B cell (primary cell): ENCODE measurements at regions not wholly inside any gene's neighbourhood (a gene's known extent, or its start where the extent isn't known, plus 50 kb on each side); places are given as distances from the start of the nearest gene placed in this dataset.

Source experiments
- ATAC-seq: fragments of 200-7000 bp; cut with Tn5 transposase; one replicate; pipeline ENCODE4 v1.10.0; 2021; ENCODE audit warnings: low read depth, mild to moderate bottlenecking, moderate number of reproducible peaks, moderate library complexity
- CTCF ChIA-PET: fragments of 350-600 bp; sonication (Branson Sonifier 250); formaldehyde crosslinking; loops from one replicate; lab custom pipeline; 2021; ENCODE audit warnings: antibody characterized with exemption, inconsistent platforms; lab: Charles Lee
- POLR2A ChIA-PET: fragments of 350-600 bp; sonication (Branson Sonifier 250); formaldehyde crosslinking; loops from one replicate; lab custom pipeline; 2021; ENCODE audit warnings: antibody characterized with exemption; lab: Charles Lee
- DNase-seq: peaks from one replicate; pipeline ENCODE4 v3.0.0; 2013
- H2AFZ ChIP-seq: 2 replicates; pipeline ENCODE4 v1.6.1; 2012; ENCODE audit warnings: mild to moderate bottlenecking, low read depth, low read length; ENCODE audit not compliant: insufficient read depth, poor library complexity, severe bottlenecking
- H3K27ac ChIP-seq, 2 donors: 1 replicate in 1 of 2; 2 replicates in 1 of 2; pipeline ENCODE4 v1.5.1; 2012 to 2013; ENCODE audit warnings: low read length in 2 of 2, mild to moderate bottlenecking in 2 of 2, moderate library complexity in 1 of 2
- H3K27me3 ChIP-seq, 4 experiments: fragments of 200-600 bp in 1 of 4; sonication (generic) in 1 of 4; replicated peaks in 1 of 4; 1 replicate in 2 of 4; 2 replicates in 2 of 4; pipeline versions ENCODE4 v1.6.1 to v1.7.0; 2013 to 2016; ENCODE audit warnings: low read length in 3 of 4, mild to moderate bottlenecking in 2 of 4, mixed read lengths in 1 of 4, moderate library complexity in 1 of 4; ENCODE audit not compliant: insufficient read depth in 4 of 4, control insufficient read depth in 3 of 4; ENCODE audit errors: control extremely low read depth in 1 of 4
- H3K36me3 ChIP-seq, 2 experiments: replicated peaks in 1 of 2; 1 replicate in 1 of 2; 2 replicates in 1 of 2; pipeline versions ENCODE4 v1.6.1 to v1.7.1; 2013; ENCODE audit warnings: low read length in 1 of 2; ENCODE audit not compliant: insufficient read depth in 2 of 2, control insufficient read depth in 1 of 2; ENCODE audit errors: control extremely low read depth in 1 of 2, extremely low read depth in 1 of 2
- H3K4me1 ChIP-seq, 2 donors: fragments of 200-600 bp in 1 of 2; sonication (generic) in 1 of 2; 1 replicate in 1 of 2; 2 replicates in 1 of 2; pipeline versions ENCODE4 v1.5.1 to v1.6.1; 2013 to 2017; ENCODE audit warnings: low read length in 2 of 2; ENCODE audit not compliant: control insufficient read depth in 2 of 2, insufficient read depth in 2 of 2
- H3K4me2 ChIP-seq: replicated peaks from 2 replicates; pipeline ENCODE3; 2012; ENCODE audit warnings: mild to moderate bottlenecking, low read depth, low read length; ENCODE audit not compliant: poor library complexity, severe bottlenecking
- H3K4me3 ChIP-seq, 5 experiments: fragments of 200-600 bp in 1 of 5; sonication (generic) in 1 of 5; 1 replicate in 3 of 5; 2 replicates in 2 of 5; pipeline versions ENCODE4 v1.5.1 to v1.7.0; 2011 to 2016; ENCODE audit warnings: low read length in 4 of 5, mild to moderate bottlenecking in 4 of 5, low read depth in 2 of 5, control low read depth in 1 of 5, moderate library complexity in 1 of 5; ENCODE audit not compliant: insufficient read depth in 1 of 5; ENCODE audit errors: control extremely low read depth in 1 of 5, extremely low read depth in 1 of 5
- H3K79me2 ChIP-seq: fragments of 200-600 bp; sonication (generic); one replicate; pipeline ENCODE4 v1.6.0; 2016; ENCODE audit warnings: low read length; ENCODE audit not compliant: control insufficient read depth, insufficient read depth
- H3K9ac ChIP-seq: fragments of 200-600 bp; sonication (generic); 2 replicates; pipeline ENCODE4 v1.6.1; 2017; ENCODE audit warnings: mild to moderate bottlenecking, low read length, moderate library complexity
- H3K9me3 ChIP-seq, 3 donors: one replicate each; pipeline versions ENCODE4 v1.6.1 to v1.7.1; 2013; ENCODE audit warnings: low read length in 2 of 3; ENCODE audit not compliant: control insufficient read depth in 2 of 3, insufficient read depth in 1 of 3; ENCODE audit errors: control extremely low read depth in 1 of 3
- H4K20me1 ChIP-seq: 2 replicates; pipeline ENCODE4 v1.6.0; 2012; ENCODE audit warnings: mild to moderate bottlenecking, low read length; ENCODE audit not compliant: insufficient read depth, control insufficient read depth, poor library complexity, severe bottlenecking
- H3K27ac Mint-ChIP-seq: one replicate; pipeline ENCODE4 v1.8.0; 2021; ENCODE audit warnings: mixed read lengths
- H3K27me3 Mint-ChIP-seq: one replicate; pipeline ENCODE4 v1.8.0; 2021; ENCODE audit warnings: mixed read lengths
- H3K4me1 Mint-ChIP-seq: one replicate; pipeline ENCODE4 v1.8.0; 2021; ENCODE audit warnings: mixed read lengths
- H3K4me3 Mint-ChIP-seq: one replicate; pipeline ENCODE4 v1.8.0; 2021; ENCODE audit warnings: mixed read lengths
- H3K9me3 Mint-ChIP-seq: one replicate; pipeline ENCODE4 v1.8.0; 2022; ENCODE audit warnings: mixed read lengths; ENCODE audit not compliant: insufficient read depth
- CTCF ChIP-seq: fragments of 200-600 bp; IDR thresholded peaks from one replicate; pipeline ENCODE4 v1.8.0; 2022; ENCODE audit warnings: antibody characterized with exemption, mild to moderate bottlenecking
- EZH2 ChIP-seq: IDR thresholded peaks from 2 replicates; pipeline ENCODE4 v1.6.1; 2012; ENCODE audit warnings: borderline replicate concordance, low read depth, mild to moderate bottlenecking, moderate library complexity, low read length; ENCODE audit not compliant: insufficient read depth, poor library complexity, severe bottlenecking
- WGBS: methylation state at CpG from one replicate; pipeline ENCODE4 v1.1.5; 2013; ENCODE audit warnings: missing lambda C conversion rate; ENCODE audit not compliant: insufficient coverage; 5-methylcytosine and 5-hydroxymethylcytosine counted together
- intact Hi-C: fragments of 100-400 bp; cut with micrococcal nuclease; formaldehyde crosslinking; loops from one replicate; pipeline ENCODE4 v1.10.0; 2022

- 89% methylated on average over 17 of the region's 19 CpGs for whole genome bisulfite sequencing
- H3K4me3 Mint-ChIP-seq: no peak overlapping the region
- TF ChIP-seq CTCF: no peak
- TF ChIP-seq EZH2: no peak
- peaks cover 5% of the 10 kb centered on the region for H3K4me1 Mint-ChIP-seq
- no peak overlapping the region for H3K4me2 ChIP-seq
- intact Hi-C loops: no loop called here
- POLR2A ChIA-PET: no interaction called here
- no peak overlapping the region for H3K9ac ChIP-seq
- H3K9me3 Mint-ChIP-seq: no peaks in the 10 kb centered on the region
- no peak overlapping the region for H3K27ac ChIP-seq
- CTCF ChIA-PET: no interaction called here
- peaks cover 17% of the 10 kb centered on the region for H3K27me3 Mint-ChIP-seq
- H3K9me3 ChIP-seq: peaks cover 0 to 21% (median 2%) of the 10 kb centered on the region in 3 donors
- H4K20me1 ChIP-seq: no peaks in the 10 kb centered on the region
- DNase-seq (no peak), ATAC-seq (no peak)
- H3K27ac Mint-ChIP-seq: no peak overlapping the region
- no peaks in the 10 kb centered on the region for H3K79me2 ChIP-seq
- H3K36me3 ChIP-seq: no peaks in the 10 kb centered on the region
- H2AFZ ChIP-seq: no peak overlapping the region
- H3K4me3 ChIP-seq: no peak overlapping the region
- H3K4me1 ChIP-seq: no peaks in the 10 kb centered on the region
- H3K27me3 ChIP-seq: peaks cover 0 to 10% (median 0%) of the 10 kb centered on the region in 4 experiments
These were observed 274.9 kb upstream of the DIO3 start for GRCh38 chr14:101286271-101287018.

GRCh38 chr14:101288436-101289229 lies 272.7 kb upstream of the DIO3 start:
- no peak overlapping the region for H3K4me2 ChIP-seq
- no peak overlapping the region for H3K4me3 ChIP-seq
- Mint-ChIP-seq H3K27me3 (peaks cover 17% of the 10 kb centered on the region), H3K9me3 (no peaks in the 10 kb centered on the region), H3K27ac (no peak overlapping the region), H3K4me3 (no peak overlapping the region), H3K4me1 (peaks cover 5% of the 10 kb centered on the region)
- no peaks in the 10 kb centered on the region for H3K36me3 ChIP-seq
- H3K27ac ChIP-seq: no peak overlapping the region
- ChIA-PET CTCF (no interaction called here), POLR2A (no interaction called here)
- ATAC-seq (no peak), DNase-seq (no peak)
- no peaks in the 10 kb centered on the region for H3K79me2 ChIP-seq
- H4K20me1 ChIP-seq: no peaks in the 10 kb centered on the region
- H3K27me3 ChIP-seq: peaks cover 0 to 10% (median 0%) of the 10 kb centered on the region in 4 experiments
- no peak for TF ChIP-seq EZH2
- TF ChIP-seq CTCF: no peak
- H3K9ac ChIP-seq: no peak overlapping the region
- no peaks in the 10 kb centered on the region for H3K4me1 ChIP-seq
- peaks cover 0 to 21% (median 0%) of the 10 kb centered on the region in 3 donors for H3K9me3 ChIP-seq
- no peak overlapping the region for H2AFZ ChIP-seq
- 88% methylated on average over 18 of the region's 20 CpGs for WGBS
- intact Hi-C loops: no loop called here
